Retinal pigment epithelial cell (primary cell): ENCODE measurements at regions not wholly inside any gene's neighbourhood (a gene's known extent, or its start where the extent isn't known, plus 50 kb on each side); places are given as distances from the start of the nearest gene placed in this dataset.

Experiments
- DNase-seq: peaks from one replicate; pipeline ENCODE4 v3.0.0-alpha.2; 2010; ENCODE audit warnings: low read depth
- H3K4me3 ChIP-seq: 2 replicates; pipeline ENCODE4 v1.5.1; 2011; ENCODE audit warnings: mild to moderate bottlenecking, low read length, control low read depth, moderate library complexity
- TF ChIP-seq, protein P1 (sequence below): conservative IDR thresholded peaks from 2 replicates; pipeline ENCODE4 v1.5.1; 2011; ENCODE audit warnings: low read depth, low read length, control low read depth, inconsistent platforms

DNA sequence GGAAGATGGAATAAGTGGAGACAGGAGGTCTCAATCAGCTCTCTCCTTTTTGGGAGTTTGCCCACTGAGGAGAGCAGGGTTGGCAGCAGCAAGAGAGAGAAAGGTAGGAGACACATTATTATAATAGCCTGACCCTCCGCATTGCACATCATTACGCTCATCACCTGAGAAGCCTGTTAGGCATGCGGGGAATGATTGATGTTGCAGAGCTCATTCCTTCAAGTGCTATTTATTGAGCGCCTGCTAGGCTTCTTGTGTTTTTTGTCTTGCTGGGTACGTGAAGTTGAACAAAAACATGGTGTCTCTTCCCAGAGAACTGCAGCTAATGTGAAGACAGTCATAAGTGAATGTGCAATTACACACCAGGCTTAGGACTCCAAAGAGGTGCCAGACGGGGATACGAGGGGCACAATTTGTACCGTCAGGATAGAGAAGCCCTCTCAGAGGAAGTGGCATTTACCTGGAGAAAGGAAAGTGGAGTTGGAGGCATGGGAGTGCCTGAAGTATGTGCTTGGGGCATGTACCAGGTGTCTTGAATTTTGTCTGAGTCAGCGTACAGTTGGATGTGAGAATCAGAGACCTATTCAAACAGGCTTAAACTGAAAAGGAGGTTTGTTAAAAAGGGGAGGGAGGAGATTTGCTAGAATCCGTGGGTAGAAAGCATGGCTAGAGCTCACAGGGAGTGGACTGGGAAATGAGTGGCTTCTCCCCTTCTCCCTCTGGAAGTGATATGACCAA is 90.2 kb upstream of the SOD3 start:
- TF ChIP-seq, protein P1, sequence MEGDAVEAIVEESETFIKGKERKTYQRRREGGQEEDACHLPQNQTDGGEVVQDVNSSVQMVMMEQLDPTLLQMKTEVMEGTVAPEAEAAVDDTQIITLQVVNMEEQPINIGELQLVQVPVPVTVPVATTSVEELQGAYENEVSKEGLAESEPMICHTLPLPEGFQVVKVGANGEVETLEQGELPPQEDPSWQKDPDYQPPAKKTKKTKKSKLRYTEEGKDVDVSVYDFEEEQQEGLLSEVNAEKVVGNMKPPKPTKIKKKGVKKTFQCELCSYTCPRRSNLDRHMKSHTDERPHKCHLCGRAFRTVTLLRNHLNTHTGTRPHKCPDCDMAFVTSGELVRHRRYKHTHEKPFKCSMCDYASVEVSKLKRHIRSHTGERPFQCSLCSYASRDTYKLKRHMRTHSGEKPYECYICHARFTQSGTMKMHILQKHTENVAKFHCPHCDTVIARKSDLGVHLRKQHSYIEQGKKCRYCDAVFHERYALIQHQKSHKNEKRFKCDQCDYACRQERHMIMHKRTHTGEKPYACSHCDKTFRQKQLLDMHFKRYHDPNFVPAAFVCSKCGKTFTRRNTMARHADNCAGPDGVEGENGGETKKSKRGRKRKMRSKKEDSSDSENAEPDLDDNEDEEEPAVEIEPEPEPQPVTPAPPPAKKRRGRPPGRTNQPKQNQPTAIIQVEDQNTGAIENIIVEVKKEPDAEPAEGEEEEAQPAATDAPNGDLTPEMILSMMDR, result no peak
- no peak overlapping the region for H3K4me3 ChIP-seq
- no peak for DNase-seq

DNA sequence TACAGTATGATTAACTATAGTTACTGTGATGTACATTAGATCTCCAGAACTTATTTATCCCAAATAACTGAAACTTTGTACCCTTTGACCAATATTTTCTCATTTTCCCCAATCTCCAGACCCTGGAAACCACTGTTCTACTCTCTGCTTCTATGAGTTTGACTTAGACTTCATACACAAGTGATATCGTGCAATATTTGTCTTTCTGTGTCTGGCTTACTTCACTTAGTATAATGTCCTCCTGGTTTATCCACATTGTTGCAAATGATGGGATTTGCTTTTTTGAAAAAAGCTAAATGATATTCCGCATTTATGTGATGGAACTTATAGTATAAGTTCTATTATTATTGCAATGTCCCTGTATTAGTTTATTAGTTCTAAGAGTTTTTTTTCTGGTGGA is 81.8 kb upstream of the SOD3 start:
- TF ChIP-seq, protein P1, result no peak
- no peak overlapping the region for H3K4me3 ChIP-seq
- DNase-seq, result no peak

DNA sequence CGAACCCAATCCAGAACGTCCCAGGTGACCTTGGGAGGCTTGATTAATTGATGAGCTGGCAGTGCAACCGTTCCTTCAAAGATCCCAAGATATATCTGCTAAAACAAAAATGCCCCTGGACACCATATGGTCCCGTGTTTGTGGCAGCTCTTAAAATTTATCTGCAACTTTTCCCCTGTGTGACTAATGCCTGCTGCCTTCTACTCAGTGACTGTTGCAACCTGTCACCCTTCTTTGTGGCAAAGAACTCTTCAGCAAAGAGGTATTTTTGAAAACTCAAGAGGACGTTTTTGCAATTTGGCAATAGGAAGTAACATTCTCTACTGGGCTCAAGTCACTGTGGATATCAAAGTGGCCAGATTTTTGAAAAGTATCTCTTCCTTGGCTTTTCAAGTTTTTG is 75.8 kb upstream of the SOD3 start:
- no peak overlapping the region for H3K4me3 ChIP-seq
- DNase-seq, result no peak
- TF ChIP-seq, protein P1, result no peak

DNA sequence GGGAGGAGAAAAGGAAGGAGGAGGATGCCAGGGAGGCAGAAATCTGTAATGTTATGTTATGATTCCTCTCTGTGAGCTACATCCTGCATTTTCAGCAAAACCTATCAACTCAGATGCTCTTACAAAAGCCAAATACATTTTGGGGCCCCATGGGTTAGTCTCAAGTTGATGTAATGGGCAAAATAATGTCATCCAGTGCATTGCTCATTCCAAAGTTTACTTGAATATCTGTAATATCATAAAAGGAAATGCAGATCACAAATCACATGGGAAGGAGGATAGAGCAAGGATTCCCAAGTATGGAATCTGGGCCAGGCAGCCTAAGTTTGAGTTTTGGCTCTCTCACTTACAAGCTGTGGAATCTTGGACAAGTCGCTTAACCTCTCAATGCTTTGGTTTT is 74.9 kb upstream of the SOD3 start:
- TF ChIP-seq, protein P1, result no peak
- no peak for DNase-seq
- no peak overlapping the region for H3K4me3 ChIP-seq

DNA sequence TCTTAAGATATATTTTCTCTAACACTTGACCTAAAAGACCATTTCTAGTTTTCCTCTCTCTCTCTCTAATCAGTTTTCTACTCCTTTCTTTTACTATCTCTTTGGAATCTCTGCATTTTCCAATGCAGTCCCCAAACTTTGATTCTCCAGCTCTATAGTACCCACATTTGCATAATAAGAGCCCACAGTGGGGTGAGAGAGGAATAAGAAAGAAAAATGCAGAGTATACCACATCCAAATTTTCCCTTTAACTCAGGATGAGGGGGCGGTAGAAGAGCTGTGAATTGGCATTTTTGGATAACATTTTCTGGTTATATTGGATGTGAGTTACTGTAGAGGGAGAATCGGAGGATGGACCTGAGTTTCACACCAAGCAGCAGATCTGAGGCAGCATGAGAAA is 74.4 kb upstream of the SOD3 start:
- TF ChIP-seq, protein P1, result no peak
- no peak for DNase-seq
- no peak overlapping the region for H3K4me3 ChIP-seq

DNA sequence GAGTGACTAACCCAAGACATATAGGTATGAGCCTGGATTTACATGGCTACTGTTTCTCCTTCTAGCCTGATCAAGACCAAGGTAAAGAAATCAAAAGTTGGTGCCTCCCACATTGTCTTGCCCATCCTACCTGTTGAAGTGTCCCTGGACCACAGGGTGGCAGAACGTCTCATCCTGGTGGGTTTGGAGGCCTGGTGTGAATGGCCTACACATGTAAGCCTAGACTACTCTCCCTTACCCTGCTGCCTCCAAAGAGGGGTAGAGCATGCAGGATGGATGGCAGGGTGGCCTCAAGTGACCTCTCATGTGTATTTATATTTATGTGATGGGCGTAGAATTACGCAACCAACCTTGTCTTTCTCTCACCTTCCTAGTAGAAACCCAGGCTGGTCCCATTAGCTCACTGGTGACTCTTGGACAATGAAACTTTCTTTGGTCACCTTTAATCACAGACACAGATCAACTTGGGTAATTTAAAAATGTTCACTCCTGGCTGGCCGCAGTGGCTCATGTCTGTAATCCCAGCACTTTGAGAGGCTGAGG is 73.3 kb upstream of the SOD3 start:
- DNase-seq, result no peak
- H3K4me3 ChIP-seq, result no peak overlapping the region
- TF ChIP-seq, protein P1, result no peak

DNA sequence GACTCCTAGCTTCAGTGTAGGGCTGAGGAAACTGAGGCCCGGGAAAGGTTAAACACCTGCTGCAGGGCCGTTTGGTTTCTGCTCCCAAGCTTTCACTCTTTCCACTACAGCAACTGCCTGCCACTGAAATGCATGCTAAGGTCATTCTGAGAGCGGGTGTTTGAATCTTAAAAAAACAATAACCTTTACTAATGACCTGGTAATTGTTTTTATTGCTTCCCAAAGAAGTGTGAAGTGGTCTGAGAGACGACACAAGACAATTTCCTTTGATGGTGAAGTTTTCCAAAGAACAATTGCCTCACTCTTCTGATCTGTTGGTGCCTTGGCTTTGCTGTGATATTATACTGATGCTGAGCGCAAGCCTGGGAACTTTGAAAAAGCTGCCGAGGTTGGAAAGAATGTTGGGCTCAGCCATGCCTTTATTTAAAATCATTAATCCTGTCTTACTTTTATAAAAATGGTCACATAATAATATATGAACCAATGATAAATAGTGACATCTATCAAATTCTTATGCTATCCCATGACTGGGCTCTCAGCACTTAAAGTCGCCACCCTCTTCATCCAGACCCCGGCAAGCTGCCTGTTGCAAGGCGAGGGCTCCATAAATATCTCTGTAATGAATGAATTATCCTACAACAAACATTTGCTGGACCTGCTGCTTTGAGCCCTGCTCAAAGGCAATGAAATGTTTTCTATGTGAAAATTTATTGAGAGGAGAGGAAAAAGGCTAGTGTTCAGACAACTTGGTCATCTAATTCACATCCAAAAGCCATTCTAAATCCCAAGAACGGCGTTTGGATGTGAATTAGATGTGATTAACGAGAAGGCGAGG is 67.8 kb upstream of the SOD3 start:
- no peak for DNase-seq
- H3K4me3 ChIP-seq, result no peak overlapping the region
- TF ChIP-seq, protein P1, result no peak
